ENCODE measurements at regions not wholly inside any gene's neighbourhood (a gene's known extent, or its start where the extent isn't known, plus 50 kb on each side); places are given as distances from the start of the nearest gene placed in this dataset.

DNA sequence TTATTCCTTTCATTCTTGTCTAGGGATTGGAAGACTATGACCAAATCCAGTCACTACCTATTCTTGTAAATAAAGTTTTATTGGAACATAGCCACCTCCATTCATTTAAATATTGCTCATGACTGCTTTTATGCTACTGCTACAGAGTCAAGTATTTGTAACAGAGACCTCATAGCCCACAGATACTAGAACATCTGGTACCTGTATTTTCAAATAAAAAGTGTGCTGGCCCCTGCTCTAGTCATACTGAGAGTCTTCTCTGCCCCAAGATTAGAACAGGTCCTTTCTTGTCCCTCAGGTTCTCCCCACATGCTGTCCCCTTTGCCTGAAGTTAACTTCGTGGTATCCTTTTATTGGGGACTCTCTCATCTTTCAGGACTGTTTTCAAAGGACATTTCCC lies 422.3 kb downstream of the CBLN4 start:
- WGBS, 2 experiments (ENCODE audit: insufficient coverage in 1 of 2, insufficient read length in 1 of 2): 79 to 100% methylated on average over 1 of the region's 1 CpG
- Histone ChIP-seq H3K9ac (ENCODE audit: extremely low read depth, low read length, poor library complexity, severe bottlenecking) (no peak overlapping the region), H3K4me1 (ENCODE audit: control insufficient read depth, insufficient read depth, low read length) (no peaks in the 10 kb centered on the region), H3K9me3 (ENCODE audit: control insufficient read depth, low read length) (peaks cover 12% of the 10 kb centered on the region), H3K27me3 (ENCODE audit: control insufficient read depth, insufficient read depth, low read length, poor library complexity, severe bottlenecking) (no peaks in the 10 kb centered on the region), H3K27ac (ENCODE audit: low read depth, low read length) (no peak overlapping the region), H3K36me3 (ENCODE audit: control insufficient read depth, insufficient read depth, low read length) (no peaks in the 10 kb centered on the region), H3K4me3 (ENCODE audit: low read length) (no peak overlapping the region)
- no peak for DNase-seq
- Mint-ChIP-seq H3K9me3 (no peaks in the 10 kb centered on the region), H3K27me3 (ENCODE audit: insufficient read depth) (no peaks in the 10 kb centered on the region), H3K36me3 (ENCODE audit: low read depth) (no peaks in the 10 kb centered on the region), H3K4me3 (no peak overlapping the region), H3K27ac (no peak overlapping the region), H3K4me1 (peaks cover 13% of the 10 kb centered on the region)
- TF ChIP-seq, protein P1, sequence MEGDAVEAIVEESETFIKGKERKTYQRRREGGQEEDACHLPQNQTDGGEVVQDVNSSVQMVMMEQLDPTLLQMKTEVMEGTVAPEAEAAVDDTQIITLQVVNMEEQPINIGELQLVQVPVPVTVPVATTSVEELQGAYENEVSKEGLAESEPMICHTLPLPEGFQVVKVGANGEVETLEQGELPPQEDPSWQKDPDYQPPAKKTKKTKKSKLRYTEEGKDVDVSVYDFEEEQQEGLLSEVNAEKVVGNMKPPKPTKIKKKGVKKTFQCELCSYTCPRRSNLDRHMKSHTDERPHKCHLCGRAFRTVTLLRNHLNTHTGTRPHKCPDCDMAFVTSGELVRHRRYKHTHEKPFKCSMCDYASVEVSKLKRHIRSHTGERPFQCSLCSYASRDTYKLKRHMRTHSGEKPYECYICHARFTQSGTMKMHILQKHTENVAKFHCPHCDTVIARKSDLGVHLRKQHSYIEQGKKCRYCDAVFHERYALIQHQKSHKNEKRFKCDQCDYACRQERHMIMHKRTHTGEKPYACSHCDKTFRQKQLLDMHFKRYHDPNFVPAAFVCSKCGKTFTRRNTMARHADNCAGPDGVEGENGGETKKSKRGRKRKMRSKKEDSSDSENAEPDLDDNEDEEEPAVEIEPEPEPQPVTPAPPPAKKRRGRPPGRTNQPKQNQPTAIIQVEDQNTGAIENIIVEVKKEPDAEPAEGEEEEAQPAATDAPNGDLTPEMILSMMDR (conservative IDR thresholded peaks at IDR 0.05): no peak

DNA sequence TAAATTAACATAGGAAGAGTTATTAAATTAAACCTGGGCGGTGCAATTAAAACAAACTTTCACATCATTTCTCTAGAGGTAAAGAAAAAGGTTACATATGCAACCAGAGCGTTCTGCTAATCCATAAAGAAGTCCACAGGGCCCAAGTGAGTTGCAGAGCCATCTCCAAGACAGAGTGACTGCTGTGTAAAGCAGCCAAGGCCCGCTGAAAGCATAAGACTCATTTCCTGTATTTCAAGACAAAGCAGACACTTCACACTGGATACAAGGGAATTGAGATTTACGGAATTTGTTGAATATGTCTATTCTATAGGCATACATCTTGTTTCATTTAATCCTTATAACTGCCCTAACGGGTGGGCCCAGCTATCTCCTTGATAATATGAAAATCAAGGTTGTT lies 422.8 kb downstream of the CBLN4 start:
- H3K9me3 Mint-ChIP-seq: no peaks in the 10 kb centered on the region
- H3K9ac ChIP-seq (ENCODE audit: extremely low read depth, low read length, poor library complexity, severe bottlenecking): no peak overlapping the region

DNA sequence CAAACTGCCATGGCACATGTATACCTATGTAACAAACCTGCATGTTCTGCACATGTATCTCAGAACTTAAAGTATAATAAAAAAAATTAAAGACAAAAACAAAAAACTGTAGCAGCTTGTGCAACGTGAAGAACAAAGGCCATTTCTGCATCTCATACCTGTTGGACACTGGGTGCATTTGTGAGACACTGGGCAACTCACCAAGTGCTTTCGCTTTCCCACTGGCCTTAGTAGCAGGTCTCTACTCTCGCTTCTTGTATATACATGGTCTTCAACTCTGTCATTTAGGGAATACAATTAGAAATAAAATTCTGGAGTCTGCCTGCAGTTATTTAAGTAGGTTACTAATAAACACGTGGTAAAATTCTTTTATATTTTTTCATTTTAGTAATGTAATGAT lies 423.8 kb downstream of the CBLN4 start:
- Mint-ChIP-seq H3K36me3 (ENCODE audit: low read depth) (no peaks in the 10 kb centered on the region), H3K27me3 (ENCODE audit: insufficient read depth) (no peaks in the 10 kb centered on the region), H3K9me3 (no peaks in the 10 kb centered on the region), H3K27ac (no peak overlapping the region), H3K4me3 (no peak overlapping the region), H3K4me1 (peaks cover 5% of the 10 kb centered on the region)
- no peak overlapping the region for H3K4me3 ChIP-seq (ENCODE audit: low read length)
- WGBS, 2 experiments (ENCODE audit: insufficient coverage in 1 of 2, insufficient read length in 1 of 2): 65 to 87% methylated on average over 2 to 3 of the region's 4 CpGs
- DNase-seq: no peak
- no peak overlapping the region for H3K9ac ChIP-seq (ENCODE audit: extremely low read depth, low read length, poor library complexity, severe bottlenecking)
- peaks cover 12% of the 10 kb centered on the region for H3K9me3 ChIP-seq (ENCODE audit: control insufficient read depth, low read length)
- H3K4me1 ChIP-seq (ENCODE audit: control insufficient read depth, insufficient read depth, low read length): no peaks in the 10 kb centered on the region
- H3K27me3 ChIP-seq (ENCODE audit: control insufficient read depth, insufficient read depth, low read length, poor library complexity, severe bottlenecking): no peaks in the 10 kb centered on the region
- H3K36me3 ChIP-seq (ENCODE audit: control insufficient read depth, insufficient read depth, low read length): no peaks in the 10 kb centered on the region
- no peak overlapping the region for H3K27ac ChIP-seq (ENCODE audit: low read depth, low read length)
- TF ChIP-seq, protein P1 (conservative IDR thresholded peaks at IDR 0.05): no peak

More for the DNA sequence above, 422.8 kb downstream of the CBLN4 start:
- peaks cover 13% of the 10 kb centered on the region for H3K4me1 Mint-ChIP-seq
- no peak overlapping the region for H3K4me3 Mint-ChIP-seq
- no peak for DNase-seq
- H3K27me3 Mint-ChIP-seq (ENCODE audit: insufficient read depth): no peaks in the 10 kb centered on the region
- TF ChIP-seq, protein P1 (conservative IDR thresholded peaks at IDR 0.05): no peak
- no peak overlapping the region for H3K27ac Mint-ChIP-seq
- no peaks in the 10 kb centered on the region for H3K36me3 Mint-ChIP-seq (ENCODE audit: low read depth)
- Histone ChIP-seq H3K9me3 (ENCODE audit: control insufficient read depth, low read length) (peaks cover 12% of the 10 kb centered on the region), H3K4me1 (ENCODE audit: control insufficient read depth, insufficient read depth, low read length) (no peaks in the 10 kb centered on the region), H3K36me3 (ENCODE audit: control insufficient read depth, insufficient read depth, low read length) (no peaks in the 10 kb centered on the region), H3K4me3 (ENCODE audit: low read length) (no peak overlapping the region), H3K27me3 (ENCODE audit: control insufficient read depth, insufficient read depth, low read length, poor library complexity, severe bottlenecking) (no peaks in the 10 kb centered on the region), H3K27ac (ENCODE audit: low read depth, low read length) (no peak overlapping the region)
- 79 to 83% methylated on average over 3 to 4 of the region's 5 CpGs for WGBS, 2 experiments (ENCODE audit: insufficient coverage in 1 of 2, insufficient read length in 1 of 2)

All from endodermal cell (in vitro differentiated cells).